Mesothelial cell of epicardium (in vitro differentiated cells): ENCODE measurements at regions not wholly inside any gene's neighbourhood (a gene's known extent, or its start where the extent isn't known, plus 50 kb on each side); places are given as distances from the start of the nearest gene placed in this dataset.

Experiments used
- DNase-seq, 2 experiments: peaks; one replicate each; pipeline ENCODE4 v3.0.0; 2021; ENCODE audit warnings: low spot score in 2 of 2; ENCODE audit not compliant: unreplicated experiment in 2 of 2
- H3K27ac Mint-ChIP-seq: 2 replicates; pipeline ENCODE4 v1.8.0; 2021; ENCODE audit warnings: mixed read lengths
- H3K27me3 Mint-ChIP-seq: 2 replicates; pipeline ENCODE4 v1.8.0; 2021; ENCODE audit warnings: low read depth, mixed read lengths
- H3K36me3 Mint-ChIP-seq: 2 replicates; pipeline ENCODE4 v1.8.0; 2021; ENCODE audit warnings: mixed read lengths
- H3K4me1 Mint-ChIP-seq: 2 replicates; pipeline ENCODE4 v1.8.0; 2021; ENCODE audit warnings: mixed read lengths
- H3K4me3 Mint-ChIP-seq: 2 replicates; pipeline ENCODE4 v1.8.0; 2021; ENCODE audit warnings: mild to moderate bottlenecking, moderate library complexity, mixed read lengths
- H3K9me3 Mint-ChIP-seq: 2 replicates; pipeline ENCODE4 v1.8.0; 2021; ENCODE audit warnings: mixed read lengths
- CTCF ChIP-seq: fragments of 200-600 bp; sonication (generic); IDR thresholded peaks from one replicate; pipeline ENCODE4 v1.5.0; 2021; ENCODE audit warnings: antibody characterized with exemption; ENCODE audit not compliant: unreplicated experiment

GRCh38 chr15:98126326-98127085, 166.0 kb downstream of the ARRDC4 start:
- Mint-ChIP-seq H3K27me3 (peaks cover 20% of the 10 kb centered on the region), H3K27ac (no peak overlapping the region), H3K4me3 (no peak overlapping the region), H3K36me3 (no peaks in the 10 kb centered on the region), H3K4me1 (peaks cover 11% of the 10 kb centered on the region), H3K9me3 (peaks cover 3% of the 10 kb centered on the region)
- TF ChIP-seq CTCF = no peak
- no peak for DNase-seq

GRCh38 chr15:98127586-98127985, 167.1 kb downstream of the ARRDC4 start:
- peaks cover 11% of the 10 kb centered on the region for H3K4me1 Mint-ChIP-seq
- no peak for DNase-seq
- peaks cover 3% of the 10 kb centered on the region for H3K9me3 Mint-ChIP-seq
- no peak for TF ChIP-seq CTCF
- peaks cover 27% of the 10 kb centered on the region for H3K27me3 Mint-ChIP-seq
- H3K4me3 Mint-ChIP-seq = no peak overlapping the region
- no peak overlapping the region for H3K27ac Mint-ChIP-seq
- no peaks in the 10 kb centered on the region for H3K36me3 Mint-ChIP-seq

GRCh38 chr15:98131924-98132323, 171.4 kb downstream of the ARRDC4 start:
- no peaks in the 10 kb centered on the region for H3K36me3 Mint-ChIP-seq
- TF ChIP-seq CTCF = no peak
- H3K27me3 Mint-ChIP-seq = peaks cover 58% of the 10 kb centered on the region
- no peak overlapping the region for H3K27ac Mint-ChIP-seq
- no peak for DNase-seq
- H3K9me3 Mint-ChIP-seq = peaks cover 3% of the 10 kb centered on the region
- H3K4me3 Mint-ChIP-seq = no peak overlapping the region
- H3K4me1 Mint-ChIP-seq = no peaks in the 10 kb centered on the region

GRCh38 chr15:98134905-98135304, 174.4 kb downstream of the ARRDC4 start:
- no peak overlapping the region for H3K27ac Mint-ChIP-seq

GRCh38 chr15:98138910-98139309, 178.4 kb downstream of the ARRDC4 start:
- Mint-ChIP-seq H3K9me3 (no peaks in the 10 kb centered on the region), H3K27ac (no peak overlapping the region), H3K4me1 (no peaks in the 10 kb centered on the region), H3K36me3 (no peaks in the 10 kb centered on the region), H3K4me3 (no peak overlapping the region), H3K27me3 (peaks cover 31% of the 10 kb centered on the region)
- DNase-seq = no peak
- no peak for TF ChIP-seq CTCF

More at GRCh38 chr15:98134905-98135304, 174.4 kb downstream of the ARRDC4 start:
- DNase-seq = no peak
- Mint-ChIP-seq H3K27me3 (peaks cover 55% of the 10 kb centered on the region), H3K36me3 (no peaks in the 10 kb centered on the region), H3K4me3 (no peak overlapping the region), H3K9me3 (peaks cover under 1% of the 10 kb centered on the region), H3K4me1 (no peaks in the 10 kb centered on the region)
- TF ChIP-seq CTCF = no peak
